MM.1S (cell line): ENCODE measurements at regions not wholly inside any gene's neighbourhood (a gene's known extent, or its start where the extent isn't known, plus 50 kb on each side); places are given as distances from the start of the nearest gene placed in this dataset.

Source experiments
- DNase-seq: peaks from one replicate; pipeline ENCODE4 v3.0.0-alpha.2; 2015
- H2AFZ ChIP-seq: fragments of 300-600 bp; sonication (generic); 2 replicates; pipeline ENCODE4 v1.6.0; 2016; ENCODE audit warnings: antibody characterized with exemption, low read length
- H3F3A ChIP-seq: fragments of 300-600 bp; sonication (generic); 2 replicates; pipeline ENCODE4 v1.6.1; 2016; ENCODE audit warnings: mild to moderate bottlenecking, antibody characterized with exemption, low read length, moderate library complexity, mixed read lengths; ENCODE audit not compliant: insufficient read depth
- H3K27ac ChIP-seq: fragments of 300-600 bp; sonication (generic); 2 replicates; pipeline ENCODE4 v1.5.1; 2016; ENCODE audit warnings: mild to moderate bottlenecking, low read length
- H3K27me3 ChIP-seq: fragments of 300-600 bp; sonication (generic); replicated peaks from 2 replicates; pipeline ENCODE4 v1.6.0; 2016; ENCODE audit warnings: low read length; ENCODE audit not compliant: insufficient read depth
- H3K36me3 ChIP-seq: fragments of 300-600 bp; sonication (generic); replicated peaks from 2 replicates; pipeline ENCODE4 v1.6.1; 2016; ENCODE audit warnings: mild to moderate bottlenecking, low read length, mixed read lengths; ENCODE audit not compliant: insufficient read depth
- H3K4me1 ChIP-seq: fragments of 300-600 bp; sonication (generic); 2 replicates; pipeline ENCODE4 v1.6.1; 2016; ENCODE audit warnings: low read length, mixed read lengths
- H3K4me2 ChIP-seq: fragments of 300-600 bp; sonication (generic); 2 replicates; pipeline ENCODE4 v1.6.0; 2016; ENCODE audit warnings: low read depth, low read length
- H3K4me3 ChIP-seq: fragments of 300-600 bp; sonication (generic); 2 replicates; pipeline ENCODE4 v1.5.1; 2016; ENCODE audit warnings: low read length, mixed read lengths
- H3K79me2 ChIP-seq: fragments of 300-600 bp; sonication (generic); 2 replicates; pipeline ENCODE4 v1.6.1; 2016; ENCODE audit warnings: mixed run types, low read length, mixed read lengths
- H3K9ac ChIP-seq: fragments of 300-600 bp; sonication (generic); 2 replicates; pipeline ENCODE4 v1.6.1; 2016; ENCODE audit warnings: low read length, mixed read lengths
- H3K9me2 ChIP-seq: fragments of 300-600 bp; sonication (generic); replicated peaks from 2 replicates; pipeline ENCODE4 v1.6.1; 2016; ENCODE audit warnings: mild to moderate bottlenecking, low read length, mixed read lengths; ENCODE audit not compliant: insufficient read depth
- H3K9me3 ChIP-seq: fragments of 300-600 bp; sonication (generic); replicated peaks from 2 replicates; pipeline ENCODE4 v1.6.1; 2016; ENCODE audit warnings: mild to moderate bottlenecking, low read length, mixed read lengths; ENCODE audit not compliant: insufficient read depth
- H4K20me1 ChIP-seq: fragments of 300-600 bp; sonication (generic); 2 replicates; pipeline ENCODE4 v1.6.1; 2016; ENCODE audit warnings: mild to moderate bottlenecking, low read length, moderate library complexity, mixed read lengths; ENCODE audit not compliant: insufficient read depth
- EZH2 ChIP-seq: fragments of 300-600 bp; sonication (generic); optimal IDR thresholded peaks from 2 replicates; pipeline ENCODE3; 2017; ENCODE audit warnings: low read depth, mild to moderate bottlenecking, antibody characterized with exemption, low read length, mixed read lengths
- EZH2phosphoT487 ChIP-seq: fragments of 300-600 bp; sonication (generic); IDR thresholded peaks from 2 replicates; pipeline ENCODE4 v1.6.1; 2018; ENCODE audit warnings: antibody characterized with exemption, low read length
- TF ChIP-seq, protein P1 (sequence below): fragments of 300-600 bp; sonication (generic); IDR thresholded peaks from 2 replicates; pipeline ENCODE4 v1.5.1; 2016; ENCODE audit warnings: antibody characterized with exemption, low read length, mixed read lengths

DNA sequence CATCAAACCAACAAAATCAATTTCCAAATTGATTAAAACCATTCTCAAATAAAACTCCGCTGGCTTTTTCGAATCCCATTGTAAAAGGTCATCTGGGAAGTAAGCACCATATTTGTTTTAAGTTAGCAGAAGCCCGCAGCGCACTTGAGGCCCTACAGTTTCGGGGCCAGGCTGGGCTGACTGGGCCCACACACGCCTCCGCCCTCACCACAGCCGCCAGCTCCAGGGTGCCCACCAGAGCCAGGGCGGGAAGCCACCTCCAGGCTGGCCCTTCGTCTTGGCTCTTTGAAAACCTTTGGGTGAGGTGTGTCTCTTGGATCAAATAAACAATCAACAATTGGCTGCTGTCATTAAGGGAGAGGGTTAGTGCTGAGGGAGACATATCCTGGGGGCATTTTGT, 133.3 kb downstream of the SOX1 start:
- H3K4me1 ChIP-seq: no peaks in the 10 kb centered on the region
- no peaks in the 10 kb centered on the region for H3K9me2 ChIP-seq
- no peaks in the 10 kb centered on the region for H3K36me3 ChIP-seq
- H3F3A ChIP-seq: no peaks in the 10 kb centered on the region
- TF ChIP-seq EZH2: no peak
- no peak for TF ChIP-seq EZH2phosphoT487
- TF ChIP-seq, protein P1, sequence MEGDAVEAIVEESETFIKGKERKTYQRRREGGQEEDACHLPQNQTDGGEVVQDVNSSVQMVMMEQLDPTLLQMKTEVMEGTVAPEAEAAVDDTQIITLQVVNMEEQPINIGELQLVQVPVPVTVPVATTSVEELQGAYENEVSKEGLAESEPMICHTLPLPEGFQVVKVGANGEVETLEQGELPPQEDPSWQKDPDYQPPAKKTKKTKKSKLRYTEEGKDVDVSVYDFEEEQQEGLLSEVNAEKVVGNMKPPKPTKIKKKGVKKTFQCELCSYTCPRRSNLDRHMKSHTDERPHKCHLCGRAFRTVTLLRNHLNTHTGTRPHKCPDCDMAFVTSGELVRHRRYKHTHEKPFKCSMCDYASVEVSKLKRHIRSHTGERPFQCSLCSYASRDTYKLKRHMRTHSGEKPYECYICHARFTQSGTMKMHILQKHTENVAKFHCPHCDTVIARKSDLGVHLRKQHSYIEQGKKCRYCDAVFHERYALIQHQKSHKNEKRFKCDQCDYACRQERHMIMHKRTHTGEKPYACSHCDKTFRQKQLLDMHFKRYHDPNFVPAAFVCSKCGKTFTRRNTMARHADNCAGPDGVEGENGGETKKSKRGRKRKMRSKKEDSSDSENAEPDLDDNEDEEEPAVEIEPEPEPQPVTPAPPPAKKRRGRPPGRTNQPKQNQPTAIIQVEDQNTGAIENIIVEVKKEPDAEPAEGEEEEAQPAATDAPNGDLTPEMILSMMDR: no peak
- no peaks in the 10 kb centered on the region for H4K20me1 ChIP-seq
- H2AFZ ChIP-seq: no peak overlapping the region
- H3K4me3 ChIP-seq: no peak overlapping the region
- H3K4me2 ChIP-seq: no peak overlapping the region
- no peaks in the 10 kb centered on the region for H3K9me3 ChIP-seq
- H3K9ac ChIP-seq: no peak overlapping the region
- no peaks in the 10 kb centered on the region; the same call in 1 of the 2 replicates for H3K27me3 ChIP-seq
- DNase-seq: no peak
- no peak overlapping the region for H3K27ac ChIP-seq
- H3K79me2 ChIP-seq: no peaks in the 10 kb centered on the region

DNA sequence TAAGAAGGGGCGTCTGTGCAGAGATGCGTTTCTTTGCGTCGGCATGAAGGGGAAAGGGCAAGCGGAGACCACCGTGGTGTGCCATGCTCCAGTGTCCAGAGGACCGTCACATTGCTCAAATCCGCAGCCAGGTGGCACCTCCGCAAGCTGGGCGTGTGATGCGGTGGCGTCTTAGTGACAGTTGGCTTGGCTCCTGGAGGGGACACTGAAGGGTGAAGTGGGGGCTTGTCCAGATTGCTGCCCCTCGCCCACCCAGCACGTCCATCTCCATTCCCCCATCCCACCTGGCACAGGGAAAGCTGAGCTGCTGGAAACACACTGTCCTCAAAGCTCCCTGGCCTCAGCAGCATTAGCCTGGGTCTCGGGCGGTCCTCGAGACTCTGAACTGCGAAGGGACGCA, 135.3 kb downstream of the SOX1 start:
- Histone ChIP-seq H3K4me2 (no peak overlapping the region), H3K36me3 (no peaks in the 10 kb centered on the region), H3K79me2 (no peaks in the 10 kb centered on the region), H3K4me1 (peaks cover 3% of the 10 kb centered on the region), H3F3A (peaks cover 17% of the 10 kb centered on the region), H4K20me1 (no peaks in the 10 kb centered on the region), H3K27me3 (no peaks in the 10 kb centered on the region; the same call in 1 of the 2 replicates), H3K9ac (no peak overlapping the region), H2AFZ (no peak overlapping the region), H3K9me2 (no peaks in the 10 kb centered on the region), H3K27ac (no peak overlapping the region), H3K4me3 (no peak overlapping the region), H3K9me3 (no peaks in the 10 kb centered on the region)
- TF ChIP-seq EZH2: no peak
- TF ChIP-seq EZH2phosphoT487: no peak
- TF ChIP-seq, protein P1: no peak
- no peak for DNase-seq

DNA sequence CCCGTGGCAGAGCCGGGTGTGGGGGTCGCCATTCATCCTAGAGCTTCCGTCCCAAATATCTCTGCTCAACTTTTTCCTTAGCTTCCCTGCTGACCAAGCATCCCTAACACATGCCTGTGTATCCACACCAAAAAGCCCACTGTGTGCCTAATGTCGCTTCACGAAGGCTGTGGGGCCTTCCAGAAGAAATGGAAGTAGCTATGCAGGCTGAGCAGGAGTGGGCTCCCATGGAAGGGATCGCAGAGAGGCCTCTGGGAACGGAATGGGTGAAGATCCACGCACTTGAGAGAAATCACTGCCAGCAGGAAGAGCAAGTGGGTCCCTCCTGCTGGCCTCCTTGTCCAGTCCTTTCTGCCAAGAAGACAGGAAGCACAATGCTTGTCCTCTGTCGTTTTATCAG, 136.0 kb downstream of the SOX1 start:
- no peak for TF ChIP-seq EZH2
- TF ChIP-seq EZH2phosphoT487: no peak
- TF ChIP-seq, protein P1: no peak

More for the DNA sequence above, 136.0 kb downstream of the SOX1 start:
- no peak for DNase-seq
- Histone ChIP-seq H3F3A (peaks cover 17% of the 10 kb centered on the region), H2AFZ (no peak overlapping the region), H3K27me3 (no peaks in the 10 kb centered on the region; the same call in 1 of the 2 replicates), H4K20me1 (no peaks in the 10 kb centered on the region), H3K4me1 (peaks cover 6% of the 10 kb centered on the region), H3K4me3 (no peak overlapping the region), H3K4me2 (no peak overlapping the region), H3K79me2 (no peaks in the 10 kb centered on the region), H3K9ac (no peak overlapping the region), H3K9me2 (no peaks in the 10 kb centered on the region), H3K36me3 (no peaks in the 10 kb centered on the region), H3K27ac (no peak overlapping the region), H3K9me3 (no peaks in the 10 kb centered on the region)
